NCI-H187 (cell line): ENCODE measurements at regions not wholly inside any gene's neighbourhood (a gene's known extent, or its start where the extent isn't known, plus 50 kb on each side); places are given as distances from the start of the nearest gene placed in this dataset.
"Not testable (repeated sequence)": the region's sequence is repeated elsewhere in the genome, so short reads cannot be mapped to it uniquely, and the experiment has no call there.

Source experiments
- DNase-seq, 2 experiments: peaks; one replicate each; lab custom pipeline; 2025; lab: John Stamatoyannopoulos, UW

DNA sequence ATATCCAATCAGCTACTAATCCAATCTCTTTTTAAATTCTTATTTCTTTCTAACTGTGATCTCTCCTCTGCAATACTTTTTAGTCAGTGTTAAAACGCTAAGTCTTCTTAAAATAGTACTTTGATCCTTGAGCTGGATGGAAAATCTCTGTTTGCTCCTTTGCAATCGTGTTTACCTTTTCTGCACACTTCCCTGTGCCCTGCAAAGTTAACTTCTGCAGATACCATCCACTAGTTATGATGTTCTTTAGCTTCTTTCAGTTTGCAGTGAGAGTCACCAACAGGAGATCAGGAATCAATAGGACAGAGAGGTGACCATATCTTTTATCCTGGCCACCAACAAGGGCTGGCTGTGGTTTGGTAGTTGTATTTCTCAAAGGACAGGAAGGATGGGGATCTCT, 391.5 kb downstream of the GASK1B start:
- no peak for DNase-seq

DNA sequence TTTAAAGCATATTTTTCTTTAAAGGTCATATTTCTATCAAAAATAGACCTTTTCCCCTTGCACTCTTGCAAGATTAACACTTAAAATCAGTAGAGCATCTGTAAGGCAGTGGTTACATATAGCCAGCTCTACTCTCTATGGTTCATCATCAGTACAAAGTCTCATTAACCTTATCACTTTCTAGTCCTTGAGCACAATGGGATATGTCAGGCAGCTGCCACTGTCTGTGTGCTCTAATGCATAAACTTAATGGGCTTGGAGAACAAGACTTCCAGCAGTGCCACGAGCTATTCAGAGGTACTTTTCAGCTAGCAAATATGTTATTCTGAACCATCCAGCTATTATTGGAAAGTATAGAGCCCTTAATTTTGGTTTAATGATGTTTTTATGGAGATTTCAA, 393.7 kb downstream of the GASK1B start:
- no peak for DNase-seq

DNA sequence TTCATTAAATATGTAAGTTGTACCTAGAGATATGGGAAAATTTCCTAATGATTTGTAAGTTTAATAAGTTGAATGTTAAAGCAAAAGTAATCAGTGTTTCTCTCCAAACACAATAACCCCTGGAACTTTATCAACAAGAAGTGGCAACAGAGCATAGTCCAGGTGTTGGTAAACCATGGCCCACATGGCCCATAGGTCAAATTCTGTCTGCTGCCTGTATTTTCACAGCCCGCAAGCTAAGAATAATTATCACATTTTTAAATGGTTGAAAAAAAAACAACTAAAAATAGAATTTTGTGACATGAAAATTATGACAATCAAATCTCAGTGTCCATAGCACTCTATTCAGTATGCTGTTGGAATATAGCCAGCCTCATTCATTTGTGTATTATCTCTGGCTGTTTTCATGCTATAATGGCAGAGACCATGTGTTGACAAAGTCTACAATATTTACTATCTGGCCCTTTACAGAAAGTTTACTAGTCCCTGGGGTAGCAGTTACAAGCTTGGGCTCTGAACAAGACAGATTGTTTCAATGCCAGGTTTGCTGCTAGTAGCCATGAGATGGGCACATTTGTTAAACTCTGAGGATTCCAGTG, 395.8 kb downstream of the GASK1B start:
- DNase-seq: no peak

DNA sequence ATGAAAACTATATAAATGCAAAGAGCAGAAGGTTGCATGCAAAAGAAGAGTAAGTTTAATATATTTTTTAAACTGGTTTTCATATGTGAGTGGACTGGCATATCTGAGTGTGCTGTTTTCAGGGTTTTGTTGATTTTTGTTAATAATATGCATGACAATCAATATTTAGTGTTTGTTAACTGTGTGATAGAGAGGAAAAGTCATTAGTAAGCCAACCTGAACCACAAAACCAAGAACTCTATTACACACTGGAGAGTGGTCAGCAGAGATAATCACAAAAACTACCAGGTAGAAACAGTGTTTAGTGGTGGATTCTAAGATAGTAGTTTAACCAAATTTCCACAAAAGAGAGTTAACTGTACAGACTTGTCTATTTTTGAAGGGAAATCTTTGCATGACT, 396.9 kb downstream of the GASK1B start:
- no peak for DNase-seq

DNA sequence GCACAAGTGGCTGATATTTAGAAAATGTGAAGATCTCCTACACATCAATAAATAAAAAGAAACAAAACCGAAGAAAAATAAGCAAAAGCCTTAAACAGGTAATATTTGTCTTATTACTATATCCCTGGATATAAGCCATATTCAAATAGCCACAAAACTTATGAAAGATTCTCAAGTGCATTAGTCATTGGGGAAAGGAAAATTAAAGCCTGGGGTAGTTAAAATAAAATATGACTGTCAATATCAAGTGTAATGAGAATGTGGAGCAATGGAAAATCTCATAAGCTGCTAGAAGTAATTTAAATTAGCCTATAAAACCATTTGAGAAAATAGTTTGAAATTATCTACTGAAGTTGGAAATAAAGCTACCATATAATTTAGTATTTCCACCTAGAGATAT, 399.9 kb downstream of the GASK1B start:
- no peak for DNase-seq

DNA sequence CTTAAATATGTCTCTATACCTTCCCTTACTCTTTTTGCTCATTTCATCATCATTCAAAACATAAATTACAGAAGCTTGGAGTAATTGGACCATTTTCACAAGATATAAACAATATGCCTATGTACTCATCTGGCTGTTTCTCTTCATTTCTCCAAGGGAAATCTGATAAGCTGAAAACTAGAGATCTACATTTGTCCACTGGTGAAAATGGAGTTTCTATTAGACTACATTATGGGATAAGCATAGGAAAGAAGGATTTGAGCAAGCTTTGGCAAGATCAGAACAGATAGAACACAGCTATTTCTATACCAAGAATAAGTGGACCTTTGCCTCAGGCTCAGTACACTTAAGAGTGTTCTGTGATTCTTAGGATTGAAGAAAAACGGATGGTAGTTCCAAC, 404.4 kb downstream of the GASK1B start:
- no peak for DNase-seq

DNA sequence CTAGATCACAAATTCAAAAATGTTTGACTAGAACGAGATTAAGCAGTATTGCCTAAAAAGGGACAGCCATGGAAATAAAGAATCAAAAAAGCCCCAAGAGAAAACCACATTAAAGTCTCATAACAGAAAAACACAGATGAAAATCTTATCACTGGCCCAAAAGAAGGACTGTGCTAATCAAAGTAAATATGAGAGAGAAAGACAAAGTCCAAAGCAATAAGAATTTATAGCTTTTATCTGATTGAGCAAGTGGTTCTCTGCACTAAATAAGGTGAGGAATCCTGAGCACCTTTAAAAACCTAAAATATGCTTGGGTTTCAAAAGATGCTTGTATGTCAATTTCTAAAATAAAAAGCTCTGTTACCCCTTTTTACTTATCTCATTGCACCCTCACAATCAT, 409.3 kb downstream of the GASK1B start:
- DNase-seq: no peak

DNA sequence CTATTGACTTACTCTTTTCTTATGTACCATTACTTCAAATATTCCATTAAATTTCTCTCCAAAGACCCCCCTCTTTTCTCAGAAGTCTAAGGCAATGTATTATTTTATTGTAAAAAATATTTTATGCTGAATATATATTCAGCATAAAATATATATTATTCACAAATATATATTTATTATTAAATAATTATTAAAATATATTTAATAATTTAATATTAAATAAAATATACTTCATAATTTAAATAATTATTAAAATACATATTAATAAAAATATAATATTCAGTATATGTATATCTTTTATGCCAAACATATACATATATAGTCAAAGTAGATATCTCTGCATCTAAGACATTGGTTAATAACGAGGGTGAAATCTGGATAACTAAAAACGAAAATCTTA, 418.4 kb downstream of the GASK1B start:
- DNase-seq: no peak

DNA sequence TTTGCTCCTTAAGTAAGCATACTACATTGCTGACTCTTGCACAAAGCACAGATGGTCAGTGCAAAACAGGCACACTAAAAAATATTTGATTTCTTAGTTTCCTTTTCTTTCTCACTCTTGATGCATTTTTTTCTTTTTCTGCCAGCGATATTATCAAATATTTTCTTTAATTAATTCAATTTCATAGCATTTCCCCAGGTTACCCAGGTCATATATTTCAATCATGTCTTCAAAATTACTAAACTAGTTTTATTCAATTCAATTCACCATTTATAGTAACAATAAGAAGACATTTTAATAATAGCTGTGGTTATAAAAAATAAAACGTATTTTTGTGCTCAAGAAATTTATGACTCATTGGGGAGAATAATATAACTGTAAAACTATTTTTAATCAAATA, 421.2 kb downstream of the GASK1B start:
- no peak for DNase-seq

DNA sequence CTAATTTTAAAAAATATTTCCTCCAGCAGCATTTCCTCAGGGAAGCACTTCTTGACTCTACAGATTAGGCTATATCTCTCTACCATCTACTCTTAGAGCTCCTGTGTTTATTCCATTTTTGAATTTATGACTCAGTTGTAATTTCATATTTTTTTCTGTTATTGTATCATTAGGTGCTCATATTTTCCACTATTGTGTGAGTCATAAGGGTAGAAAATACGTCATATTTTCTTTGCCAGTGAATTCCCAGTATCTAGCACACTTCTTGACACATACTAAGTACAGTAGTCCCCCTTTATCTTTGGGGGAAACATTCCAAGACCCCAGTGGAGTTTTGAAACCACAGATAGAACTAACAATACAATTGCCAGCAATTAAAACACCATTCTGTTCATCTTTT, 431.2 kb downstream of the GASK1B start:
- DNase-seq: no peak

DNA sequence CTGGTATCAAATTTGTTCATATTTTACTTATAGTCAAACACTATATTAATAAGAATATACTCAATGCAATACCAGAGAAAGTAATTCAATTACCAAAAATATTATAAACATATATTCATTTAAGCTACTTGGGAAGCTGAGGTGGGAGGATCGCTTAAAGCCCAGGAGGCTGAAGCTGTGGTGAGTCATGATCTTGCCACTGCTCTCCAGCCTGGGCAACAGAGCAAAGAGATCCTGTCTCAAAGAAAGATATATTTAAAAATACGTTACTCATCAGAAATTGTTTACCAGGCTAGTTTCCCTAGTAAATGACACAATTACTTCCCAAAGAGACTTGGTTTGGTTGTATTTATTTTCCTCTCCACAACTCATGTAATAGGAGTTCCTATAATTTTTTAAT, 433.6 kb downstream of the GASK1B start:
- no peak for DNase-seq

DNA sequence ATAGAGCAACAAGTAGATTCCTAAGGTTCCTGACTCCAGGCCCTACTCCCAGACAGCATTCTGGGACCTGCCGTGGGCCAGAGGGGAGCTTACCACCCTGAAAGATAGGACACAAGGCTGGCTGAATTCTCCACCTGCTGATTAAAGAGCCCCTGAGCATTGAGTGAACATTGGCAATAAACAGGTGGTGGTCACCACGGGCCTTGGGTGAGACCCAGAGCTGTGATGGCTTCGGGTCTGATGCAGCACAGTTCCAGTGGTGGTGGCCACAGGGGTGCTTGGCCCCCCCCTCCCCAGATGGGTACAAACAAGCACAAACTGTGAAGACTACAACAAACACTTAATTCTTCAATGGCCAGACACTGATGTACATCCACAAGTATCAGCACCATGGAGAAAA, 444.6 kb downstream of the GASK1B start:
- DNase-seq: no peak

DNA sequence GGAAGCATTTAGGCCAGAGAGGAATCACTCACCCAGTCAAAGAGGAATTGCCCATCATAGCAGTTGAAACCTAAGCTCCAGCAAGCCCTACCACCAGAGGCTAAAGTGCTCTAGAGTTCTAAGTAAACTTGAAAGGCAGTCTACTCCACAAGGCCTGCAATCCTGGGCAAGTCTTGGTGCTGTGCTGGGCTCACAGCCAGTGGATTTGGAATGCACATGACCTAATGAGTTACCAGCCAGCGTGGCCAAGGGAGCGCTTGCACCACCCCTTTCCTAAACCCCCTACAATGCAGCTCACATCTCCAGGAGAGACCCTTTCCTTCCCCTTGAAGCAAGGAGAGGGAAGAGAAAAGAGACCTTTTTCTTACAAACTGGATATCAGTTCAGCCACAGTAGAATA, 445.7 kb downstream of the GASK1B start:
- no peak for DNase-seq

DNA sequence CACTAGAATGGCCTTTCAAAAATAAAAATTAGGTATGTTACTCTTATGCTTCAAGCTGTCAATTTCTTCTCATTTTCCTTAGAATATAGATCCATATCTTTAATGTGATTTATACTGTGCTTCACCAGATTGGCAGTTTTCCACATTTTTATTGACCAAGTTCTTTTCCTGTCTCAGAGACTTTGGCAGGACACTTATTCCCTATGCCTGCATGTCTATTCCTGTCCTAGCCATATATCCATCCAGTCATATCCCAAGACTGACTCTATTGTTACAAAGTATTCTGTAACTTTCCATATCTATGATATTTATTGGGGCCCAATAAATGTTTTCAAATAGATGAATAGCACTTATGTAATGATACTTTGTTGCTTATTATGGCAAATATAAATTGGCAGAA, 450.7 kb downstream of the GASK1B start:
- no peak for DNase-seq

DNA sequence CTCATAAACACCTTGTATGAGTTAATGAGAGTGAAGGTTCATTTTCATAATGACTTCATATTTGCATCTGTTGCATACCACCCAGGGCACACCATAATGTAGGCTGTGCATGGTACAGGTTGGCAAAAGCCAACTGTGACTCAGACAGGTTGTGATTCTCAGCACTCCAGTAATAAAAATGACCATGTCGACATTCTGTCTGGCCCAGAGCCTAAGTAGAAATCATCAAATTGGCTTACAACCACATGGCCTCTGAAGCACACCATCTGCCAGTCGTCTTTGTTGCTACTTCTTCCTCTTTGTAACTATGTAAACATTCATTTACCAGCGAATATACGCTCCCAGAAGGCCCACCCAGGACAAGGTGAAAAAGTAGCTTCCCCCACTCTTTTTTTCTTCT, 459.5 kb downstream of the GASK1B start:
- no peak for DNase-seq

DNA sequence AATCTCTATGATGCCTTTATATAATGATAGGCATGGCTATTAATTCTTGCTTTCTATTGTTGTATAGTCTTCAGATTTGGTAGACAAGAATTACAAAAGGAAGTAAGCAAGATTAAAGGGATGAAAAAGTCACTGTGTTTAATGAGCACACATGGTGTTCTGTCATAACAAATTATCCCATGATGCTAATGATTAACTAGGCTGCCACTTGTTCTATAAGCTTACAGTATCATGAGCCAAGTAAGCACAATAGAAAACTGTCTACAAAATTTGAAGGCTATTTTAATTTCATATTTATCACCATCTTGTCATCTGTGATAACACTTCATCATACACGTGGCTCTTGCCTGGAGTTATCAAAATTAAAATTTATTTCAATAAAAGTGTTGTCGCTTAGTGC, 466.7 kb downstream of the GASK1B start:
- no peak for DNase-seq

DNA sequence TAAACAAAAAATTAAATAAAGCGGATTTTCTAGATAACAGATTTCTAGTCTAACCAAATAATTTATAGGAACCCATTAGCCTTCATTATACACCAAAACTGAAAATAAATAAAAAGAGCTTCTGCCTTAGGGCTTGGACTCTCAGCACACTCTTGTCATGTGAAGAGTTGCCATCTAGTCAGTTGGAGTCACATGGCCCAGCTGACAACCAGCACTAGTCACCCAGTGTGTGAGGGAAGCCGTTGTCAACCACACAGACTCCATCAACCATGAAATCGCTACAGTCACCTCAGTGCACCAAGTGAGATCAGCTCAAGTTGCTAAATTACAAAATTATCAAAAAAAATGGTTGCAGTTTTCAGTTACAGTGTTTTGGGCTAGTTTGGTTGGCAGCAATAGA, 470.0 kb downstream of the GASK1B start:
- no peak for DNase-seq

DNA sequence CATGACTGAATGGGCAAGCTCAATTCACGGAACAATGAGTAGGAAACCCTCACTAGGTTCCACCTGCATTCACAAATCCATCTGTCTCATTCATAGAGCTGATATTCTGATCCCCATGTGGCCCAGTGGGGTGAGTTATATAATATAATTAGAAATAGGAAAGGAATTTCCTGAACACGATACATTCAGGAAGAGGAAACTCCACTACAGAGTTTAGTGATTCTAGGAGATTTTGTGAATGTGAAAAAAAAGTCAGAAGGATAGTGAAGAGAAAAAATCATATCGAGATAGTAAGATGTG, 471.2 kb downstream of the GASK1B start:
- DNase-seq: no peak

DNA sequence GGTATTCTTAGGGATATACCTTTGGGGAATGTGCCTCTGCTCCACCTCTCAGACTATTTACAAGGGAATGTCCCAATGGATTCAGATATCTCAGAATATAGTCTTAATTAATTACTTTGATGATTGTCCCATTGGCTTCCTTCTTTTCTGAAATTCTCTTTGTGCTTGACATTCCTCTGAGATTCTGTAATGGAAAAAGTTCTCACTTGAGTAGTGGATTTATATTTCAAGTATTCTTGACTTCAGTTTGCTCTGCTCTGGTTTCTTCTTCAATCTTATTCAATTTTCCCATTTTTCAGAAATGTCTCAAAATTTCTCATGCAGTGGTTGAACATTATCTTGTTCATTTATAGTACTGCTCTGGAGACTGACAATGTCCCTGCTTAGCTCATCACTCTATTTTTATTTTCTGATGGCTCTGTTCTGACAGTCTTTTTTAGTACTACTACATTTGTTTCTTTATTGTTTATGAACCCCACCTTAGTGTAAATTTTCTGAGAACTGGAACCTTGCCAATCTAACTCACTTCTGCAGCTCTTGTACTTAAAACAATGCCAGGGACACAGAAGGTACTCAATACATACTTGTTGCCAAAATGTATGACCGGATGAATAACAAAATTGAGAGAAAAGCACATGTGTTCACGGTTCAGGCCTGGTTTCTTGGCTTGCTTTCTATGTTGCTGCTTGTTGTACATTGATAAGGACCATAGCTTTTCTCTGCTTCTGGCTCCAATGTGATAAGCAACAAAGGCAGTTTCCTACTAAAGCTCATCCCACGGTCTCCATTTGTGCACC, 471.7 kb downstream of the GASK1B start:
- DNase-seq: no peak

DNA sequence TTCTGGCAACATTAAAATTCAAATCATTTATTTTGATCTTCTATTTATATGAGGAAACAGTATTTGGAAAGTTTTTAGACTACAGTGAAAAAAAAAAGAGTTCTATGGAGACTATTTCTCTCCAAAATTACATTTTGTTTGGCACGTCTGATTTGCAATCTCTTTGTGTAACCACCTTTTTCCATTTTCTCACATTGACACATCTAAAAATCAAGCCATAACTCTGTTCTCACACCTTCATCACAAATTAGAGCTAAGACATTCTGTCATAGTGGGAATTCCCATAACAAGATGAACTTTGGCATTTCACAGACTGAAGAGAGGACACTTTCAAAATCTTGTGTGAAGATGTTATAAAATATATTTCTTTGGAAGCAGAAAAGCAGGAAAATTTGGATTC, 468.9 kb downstream of the GRIA2 start:
- DNase-seq: no peak

DNA sequence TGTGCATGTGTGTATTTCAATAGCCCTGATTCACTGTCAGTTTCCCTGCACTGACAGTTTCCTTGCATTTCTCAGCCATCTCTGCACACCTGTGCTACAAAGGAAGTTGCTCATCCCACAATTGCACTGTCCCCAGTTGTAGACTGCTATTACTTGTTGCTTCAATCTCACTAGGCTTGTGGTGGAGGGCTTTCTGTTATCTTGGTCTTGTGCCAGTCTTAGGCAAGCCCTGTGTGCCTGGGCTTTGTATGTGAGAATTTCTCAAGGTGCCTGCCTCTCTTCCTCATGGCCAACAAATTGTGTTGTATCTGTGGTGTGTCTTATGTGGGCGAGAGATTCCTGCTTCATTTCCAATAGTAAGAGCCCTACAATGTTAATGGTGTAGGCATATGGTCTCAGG, 467.4 kb downstream of the GRIA2 start:
- DNase-seq: no peak

DNA sequence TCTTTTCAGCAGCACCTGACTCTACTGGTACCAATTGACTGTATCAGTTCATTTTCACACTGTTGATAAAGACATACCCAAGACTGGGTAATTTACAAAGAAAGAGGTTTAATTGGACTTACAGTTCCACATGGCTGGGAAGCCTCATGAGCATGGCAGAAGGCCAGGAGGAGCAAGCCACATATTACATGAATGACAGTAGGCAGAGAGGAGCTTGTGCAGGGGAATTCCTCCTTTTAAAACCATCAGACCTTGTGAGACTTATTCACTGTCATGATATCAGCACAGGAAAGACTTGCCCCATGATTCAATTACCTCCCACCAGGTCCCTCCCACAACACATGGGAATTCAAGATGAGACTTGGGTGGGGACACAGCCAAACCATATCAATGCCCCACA, 458.8 kb downstream of the GRIA2 start:
- not testable (repeated sequence) for DNase-seq

DNA sequence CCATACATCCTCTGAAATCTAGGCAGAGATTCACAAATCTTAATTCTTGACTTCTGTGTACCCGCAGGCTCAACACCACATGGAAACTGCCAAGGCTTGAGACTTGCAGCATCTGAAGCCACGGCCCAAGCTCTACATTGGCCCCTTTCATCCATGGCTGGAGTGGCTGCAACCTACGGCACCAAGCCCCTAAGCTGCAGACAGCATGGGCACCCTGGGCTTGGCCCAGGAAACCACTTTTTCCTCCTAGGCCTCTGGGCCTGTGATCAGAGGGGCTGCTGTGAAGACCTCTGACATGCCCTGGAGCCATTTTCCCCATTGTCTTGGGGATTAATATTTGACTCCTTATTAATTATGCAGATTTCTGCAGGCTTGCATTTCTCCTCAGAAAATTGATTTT, 457.9 kb downstream of the GRIA2 start:
- DNase-seq: no peak

DNA sequence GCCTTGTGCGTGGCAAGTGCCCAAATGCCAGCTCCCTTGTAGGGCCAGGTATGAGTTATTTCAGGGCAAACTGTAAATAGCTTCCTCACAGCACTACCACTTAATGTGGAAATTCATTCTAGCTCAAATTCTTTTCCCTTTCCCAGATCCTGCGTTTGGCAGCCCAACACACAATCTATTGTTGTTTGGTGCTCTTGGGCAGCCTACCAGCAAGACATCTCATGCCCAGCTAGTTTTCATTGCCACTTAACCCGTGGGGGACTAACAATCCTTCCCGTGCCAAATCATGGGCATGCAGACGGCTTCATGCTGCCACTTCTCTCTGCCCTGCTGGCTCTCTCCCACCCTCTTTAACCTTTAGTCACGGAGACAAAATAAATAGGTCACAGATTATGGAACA, 454.2 kb downstream of the GRIA2 start:
- DNase-seq: no peak
